GM12878 (cell line): ENCODE measurements at regions not wholly inside any gene's neighbourhood (a gene's known extent, or its start where the extent isn't known, plus 50 kb on each side); places are given as distances from the start of the nearest gene placed in this dataset.

Experiments
- ATAC-seq: fragments of 200-7000 bp; cut with Tn5 transposase; 3 replicates; pipeline ENCODE4 v1.9.1; 2020; ENCODE audit warnings: mild to moderate bottlenecking, moderate library complexity
- BruUV-seq: library from RNA; stranded (reverse); fragments of 400-500 nt; replicated peaks from 2 replicates; lab custom pipeline; 2021; lab: Mats Ljungman, UMichigan
- CTCF ChIA-PET: fragments of 300-600 bp; sonication (Branson Sonifier 250); formaldehyde crosslinking; extraction: SDS; loops from one replicate; lab custom pipeline; 2021; ENCODE audit warnings: inconsistent platforms; lab: Yijun Ruan, JAX
- POLR2A ChIA-PET: fragments of 350-600 bp; formaldehyde crosslinking; extraction: SDS; loops from one replicate; lab custom pipeline; 2021; ENCODE audit warnings: inconsistent platforms; lab: Charles Lee
- RAD21 ChIA-PET: fragments of 300-600 bp; sonication (Branson Sonifier 250); formaldehyde crosslinking; loops from one replicate; lab custom pipeline; 2023; ENCODE audit warnings: antibody characterized with exemption; ENCODE audit not compliant: unreplicated experiment; lab: Charles Lee
- SMC1A ChIA-PET: fragments of 300-600 bp; sonication (Branson Sonifier 250); formaldehyde crosslinking; loops from one replicate; lab custom pipeline; 2023; ENCODE audit not compliant: unreplicated experiment, uncharacterized antibody; lab: Charles Lee
- DNase-seq: peaks from one replicate; pipeline ENCODE4 v3.0.0-alpha.2; 2011; ENCODE audit warnings: low read depth, low spot score
- FAIRE-seq: peaks from 3 replicates; lab custom pipeline; 2011; peaks lifted over from hg19 to GRCh38; lab: Jason Lieb, UNC
- H2AFZ ChIP-seq: 2 replicates; pipeline ENCODE4 v1.6.0; 2011; ENCODE audit warnings: low read depth, low read length, control low read depth; ENCODE audit not compliant: control insufficient read depth
- H3K27ac ChIP-seq: 2 replicates; pipeline ENCODE4 v1.5.1; 2011; ENCODE audit warnings: control low read depth; ENCODE audit not compliant: control insufficient read depth, insufficient read depth
- H3K27me3 ChIP-seq, 2 experiments: replicated peaks in 1 of 2; 2 replicates each; pipeline versions ENCODE4 v1.6.0 to v1.6.1; 2011; ENCODE audit warnings: low read length in 1 of 2; ENCODE audit not compliant: control insufficient read depth in 2 of 2, insufficient read depth in 2 of 2
- H3K36me3 ChIP-seq, 2 experiments: 2 replicates each; pipeline ENCODE4 v1.5.1; 2011; ENCODE audit warnings: low read length in 1 of 2; ENCODE audit not compliant: control insufficient read depth in 2 of 2, insufficient read depth in 2 of 2
- H3K4me1 ChIP-seq: 2 replicates; pipeline ENCODE4 v1.6.1; 2011; ENCODE audit warnings: mild to moderate bottlenecking, low read length, moderate library complexity, mixed read lengths; ENCODE audit not compliant: control insufficient read depth, insufficient read depth
- H3K4me2 ChIP-seq: 2 replicates; pipeline ENCODE4 v1.6.0; 2011; ENCODE audit warnings: control low read depth; ENCODE audit not compliant: control insufficient read depth, insufficient read depth
- H3K4me3 ChIP-seq: fragments of 200-600 bp; sonication (generic); 2 replicates; pipeline ENCODE4 v1.5.1; 2016
- H3K79me2 ChIP-seq: 2 replicates; pipeline ENCODE4 v1.6.0; 2011; ENCODE audit warnings: low read length; ENCODE audit not compliant: control insufficient read depth, insufficient read depth
- H3K9ac ChIP-seq: 2 replicates; pipeline ENCODE4 v1.8.0; 2011; ENCODE audit warnings: low read length, control low read depth, mixed read lengths; ENCODE audit not compliant: control insufficient read depth, insufficient read depth
- H3K9me3 ChIP-seq: replicated peaks from 3 replicates; pipeline ENCODE4 v1.5.1; 2011; ENCODE audit warnings: mild to moderate bottlenecking, low read length; ENCODE audit not compliant: control insufficient read depth, insufficient read depth
- H4K20me1 ChIP-seq: 2 replicates; pipeline ENCODE4 v1.6.0; 2011; ENCODE audit not compliant: control insufficient read depth, insufficient read depth
- CHD1 ChIP-seq: IDR thresholded peaks from 2 replicates; pipeline ENCODE4 v1.6.1; 2012; ENCODE audit warnings: low read depth, low read length, improper control_type of control experiment
- EP300 ChIP-seq, 2 experiments: fragments of 150-350 bp in 1 of 2; IDR thresholded peaks; 2 replicates each; pipeline ENCODE4 v1.6.1; 2011 to 2012; ENCODE audit warnings: low read depth in 2 of 2, low read length in 2 of 2, borderline replicate concordance in 1 of 2, improper control_type of control experiment in 1 of 2, inconsistent platforms in 1 of 2; ENCODE audit not compliant: control insufficient read depth in 1 of 2
- ETV6 ChIP-seq, 2 experiments: fragments of 450-650 bp in 1 of 2; IDR thresholded peaks in 1 of 2; conservative IDR thresholded peaks in 1 of 2; 2 replicates each; pipeline ENCODE4 v1.6.1; 2014; ENCODE audit warnings: antibody characterized with exemption in 1 of 2, borderline replicate concordance in 1 of 2, low read depth in 1 of 2, mild to moderate bottlenecking in 1 of 2, moderate library complexity in 1 of 2
- HDGF ChIP-seq: fragments of 450-650 bp; IDR thresholded peaks from 2 replicates; pipeline ENCODE4 v1.6.1; 2016; ENCODE audit warnings: antibody characterized with exemption
- MTA2 ChIP-seq: fragments of 450-650 bp; IDR thresholded peaks from 2 replicates; pipeline ENCODE4 v1.6.1; 2016; ENCODE audit warnings: low read depth, mild to moderate bottlenecking, moderate library complexity
- NRF1 ChIP-seq: conservative IDR thresholded peaks from 2 replicates; pipeline ENCODE4 v1.6.1; 2011; ENCODE audit warnings: mild to moderate bottlenecking, low read depth, low read length, improper control_type of control experiment
- ZNF207 ChIP-seq: fragments of 450-650 bp; IDR thresholded peaks from 2 replicates; pipeline ENCODE4 v1.6.1; 2014; ENCODE audit warnings: antibody characterized with exemption, mild to moderate bottlenecking, borderline replicate concordance
- ZNF622 ChIP-seq: fragments of 450-650 bp; IDR thresholded peaks from 2 replicates; pipeline ENCODE4 v1.6.1; 2017; ENCODE audit warnings: mild to moderate bottlenecking, inconsistent platforms
- WGBS: methylation state at CpG from one replicate; pipeline ENCODE4 v1.1.6; 2016; ENCODE audit warnings: low lambda C conversion rate; ENCODE audit not compliant: insufficient replicate concordance, insufficient coverage; ENCODE audit errors: missing lambda C conversion rate; 5-methylcytosine and 5-hydroxymethylcytosine counted together
- in situ Hi-C: fragments of 300-500 bp; cut with MboI; formaldehyde crosslinking; loops from 9 replicates; pipeline ENCODE4 v1.14.3; 2018; ENCODE audit warnings: mixed read lengths
- intact Hi-C: fragments of 100-400 bp; cut with micrococcal nuclease; formaldehyde crosslinking; loops from one replicate; pipeline ENCODE4 v1.14.2; 2022; ENCODE audit not compliant: unreplicated experiment
- TF ChIP-seq, protein P1 (sequence below): fragments of 450-650 bp; formaldehyde crosslinking; IDR thresholded peaks from 2 replicates; pipeline ENCODE4 v1.5.0; 2022; ENCODE audit warnings: mild to moderate bottlenecking, missing genetic modification characterization
- TF ChIP-seq, protein P2 (sequence below): fragments of 450-650 bp; IDR thresholded peaks from 2 replicates; pipeline ENCODE4 v1.6.1; 2017; ENCODE audit warnings: mild to moderate bottlenecking

DNA sequence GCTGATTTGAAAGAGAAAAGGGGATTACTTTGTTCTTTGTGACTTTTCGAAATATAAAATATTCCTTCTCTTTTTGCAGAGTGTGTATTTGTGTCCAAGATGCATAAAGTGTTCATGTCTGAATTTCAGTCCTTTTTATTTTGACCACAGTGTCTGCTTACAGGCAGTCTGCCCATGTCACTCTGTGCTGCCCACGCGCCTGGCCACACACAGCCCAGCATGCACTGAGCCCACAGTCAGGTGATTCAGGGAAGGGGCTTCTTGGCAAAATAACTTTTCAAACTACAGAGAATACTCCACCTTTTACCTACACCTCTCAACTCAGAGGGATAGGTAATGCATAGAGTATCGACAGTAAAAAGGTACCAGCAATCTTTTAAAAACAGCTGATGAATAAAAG, 142.5 kb upstream of the TRPC4 start:
- 57% methylated on average over 4 of the region's 4 CpGs for WGBS
- in situ Hi-C loops: no loop called here
- ChIA-PET POLR2A (no interaction called here), SMC1A (no interaction called here), CTCF (no interaction called here), RAD21 (no interaction called here)
- BruUV-seq: no TSS peak
- Histone ChIP-seq H3K9ac (no peak overlapping the region), H3K27me3 (no peaks in the 10 kb centered on the region), H3K27ac (no peak overlapping the region), H3K36me3 (no peaks in the 10 kb centered on the region), H3K4me1 (no peaks in the 10 kb centered on the region), H4K20me1 (no peaks in the 10 kb centered on the region), H3K9me3 (no peaks in the 10 kb centered on the region), H3K4me3 (no peak overlapping the region), H2AFZ (no peak overlapping the region), H3K79me2 (no peaks in the 10 kb centered on the region), H3K4me2 (no peak overlapping the region)
- DNase-seq: no peak
- TF ChIP-seq, protein P1, sequence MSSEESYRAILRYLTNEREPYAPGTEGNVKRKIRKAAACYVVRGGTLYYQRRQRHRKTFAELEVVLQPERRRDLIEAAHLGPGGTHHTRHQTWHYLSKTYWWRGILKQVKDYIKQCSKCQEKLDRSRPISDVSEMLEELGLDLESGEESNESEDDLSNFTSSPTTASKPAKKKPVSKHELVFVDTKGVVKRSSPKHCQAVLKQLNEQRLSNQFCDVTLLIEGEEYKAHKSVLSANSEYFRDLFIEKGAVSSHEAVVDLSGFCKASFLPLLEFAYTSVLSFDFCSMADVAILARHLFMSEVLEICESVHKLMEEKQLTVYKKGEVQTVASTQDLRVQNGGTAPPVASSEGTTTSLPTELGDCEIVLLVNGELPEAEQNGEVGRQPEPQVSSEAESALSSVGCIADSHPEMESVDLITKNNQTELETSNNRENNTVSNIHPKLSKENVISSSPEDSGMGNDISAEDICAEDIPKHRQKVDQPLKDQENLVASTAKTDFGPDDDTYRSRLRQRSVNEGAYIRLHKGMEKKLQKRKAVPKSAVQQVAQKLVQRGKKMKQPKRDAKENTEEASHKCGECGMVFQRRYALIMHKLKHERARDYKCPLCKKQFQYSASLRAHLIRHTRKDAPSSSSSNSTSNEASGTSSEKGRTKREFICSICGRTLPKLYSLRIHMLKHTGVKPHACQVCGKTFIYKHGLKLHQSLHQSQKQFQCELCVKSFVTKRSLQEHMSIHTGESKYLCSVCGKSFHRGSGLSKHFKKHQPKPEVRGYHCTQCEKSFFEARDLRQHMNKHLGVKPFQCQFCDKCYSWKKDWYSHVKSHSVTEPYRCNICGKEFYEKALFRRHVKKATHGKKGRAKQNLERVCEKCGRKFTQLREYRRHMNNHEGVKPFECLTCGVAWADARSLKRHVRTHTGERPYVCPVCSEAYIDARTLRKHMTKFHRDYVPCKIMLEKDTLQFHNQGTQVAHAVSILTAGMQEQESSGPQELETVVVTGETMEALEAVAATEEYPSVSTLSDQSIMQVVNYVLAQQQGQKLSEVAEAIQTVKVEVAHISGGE (CRISPR knock-in tag): no peak
- intact Hi-C loops: no loop called here
- no peak for ATAC-seq
- FAIRE-seq: no peak

DNA sequence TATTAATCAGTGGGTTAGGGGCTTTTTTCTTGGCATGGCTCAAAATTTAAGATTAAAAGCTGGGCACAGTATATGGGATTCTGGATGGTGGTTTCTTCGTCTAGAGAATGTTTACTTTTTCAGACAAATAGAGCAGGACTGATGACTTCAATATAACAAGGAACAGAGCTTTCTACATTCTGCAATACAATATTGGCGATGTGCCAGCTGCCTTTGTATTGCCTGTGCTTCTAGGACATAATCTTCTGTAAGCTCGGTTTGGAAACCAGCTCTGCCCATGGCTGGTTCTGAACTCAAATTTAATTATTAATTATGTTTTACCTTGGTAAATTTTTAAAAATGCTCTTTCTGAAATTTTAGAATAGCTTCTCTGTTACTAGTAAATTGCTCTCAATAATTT, 139.1 kb upstream of the TRPC4 start:
- ChIA-PET POLR2A (no interaction called here), RAD21 (no interaction called here), SMC1A (no interaction called here), CTCF (no interaction called here)
- DNase-seq (no peak), FAIRE-seq (no peak), ATAC-seq (no peak)
- no peak overlapping the region for H3K27ac ChIP-seq
- no peaks in the 10 kb centered on the region for H3K36me3 ChIP-seq
- intact Hi-C loops (no loop called here), in situ Hi-C loops (no loop called here)
- H2AFZ ChIP-seq: no peak overlapping the region
- H3K4me2 ChIP-seq: no peak overlapping the region
- no peaks in the 10 kb centered on the region for H3K9me3 ChIP-seq
- no peak overlapping the region for H3K9ac ChIP-seq
- H3K4me3 ChIP-seq: no peak overlapping the region
- H3K4me1 ChIP-seq: no peaks in the 10 kb centered on the region
- H3K27me3 ChIP-seq: no peaks in the 10 kb centered on the region
- H4K20me1 ChIP-seq: no peaks in the 10 kb centered on the region
- H3K79me2 ChIP-seq: no peaks in the 10 kb centered on the region
- 9% methylated on average over 3 of the region's 3 CpGs for WGBS
- no TSS peak for BruUV-seq
- no peak for TF ChIP-seq MTA2
- TF ChIP-seq EP300 (IDR thresholded peaks at IDR 0.05; ENCODE audit: borderline replicate concordance in 1 of 2, control insufficient read depth in 1 of 2, low read depth in 2 of 2, low read length in 2 of 2): no peak
- TF ChIP-seq CHD1: no peak
- no peak for TF ChIP-seq HDGF
- no peak for TF ChIP-seq ZNF207
- TF ChIP-seq ETV6 (conservative IDR thresholded peaks at IDR 0.05 in 1 of 2, IDR thresholded peaks at IDR 0.05 in 1 of 2; ENCODE audit: borderline replicate concordance in 1 of 2, low read depth in 1 of 2): no peak
- no peak for TF ChIP-seq ZNF622
- TF ChIP-seq, protein P2, sequence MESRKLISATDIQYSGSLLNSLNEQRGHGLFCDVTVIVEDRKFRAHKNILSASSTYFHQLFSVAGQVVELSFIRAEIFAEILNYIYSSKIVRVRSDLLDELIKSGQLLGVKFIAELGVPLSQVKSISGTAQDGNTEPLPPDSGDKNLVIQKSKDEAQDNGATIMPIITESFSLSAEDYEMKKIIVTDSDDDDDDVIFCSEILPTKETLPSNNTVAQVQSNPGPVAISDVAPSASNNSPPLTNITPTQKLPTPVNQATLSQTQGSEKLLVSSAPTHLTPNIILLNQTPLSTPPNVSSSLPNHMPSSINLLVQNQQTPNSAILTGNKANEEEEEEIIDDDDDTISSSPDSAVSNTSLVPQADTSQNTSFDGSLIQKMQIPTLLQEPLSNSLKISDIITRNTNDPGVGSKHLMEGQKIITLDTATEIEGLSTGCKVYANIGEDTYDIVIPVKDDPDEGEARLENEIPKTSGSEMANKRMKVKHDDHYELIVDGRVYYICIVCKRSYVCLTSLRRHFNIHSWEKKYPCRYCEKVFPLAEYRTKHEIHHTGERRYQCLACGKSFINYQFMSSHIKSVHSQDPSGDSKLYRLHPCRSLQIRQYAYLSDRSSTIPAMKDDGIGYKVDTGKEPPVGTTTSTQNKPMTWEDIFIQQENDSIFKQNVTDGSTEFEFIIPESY: no peak
- TF ChIP-seq NRF1: no peak
